Stimulated activated CD8-positive, alpha-beta memory T cell treated with anti-CD3 and anti-CD28 coated beads, Interleukin-4, amount 100 ng/mL, for 4 hours (primary cell): ENCODE measurements at regions not wholly inside any gene's neighbourhood (a gene's known extent, or its start where the extent isn't known, plus 50 kb on each side); places are given as distances from the start of the nearest gene placed in this dataset.
"Not testable (repeated sequence)": the region's sequence is repeated elsewhere in the genome, so short reads cannot be mapped to it uniquely, and the experiment has no call there.

Experiments used
- DNase-seq, 2 donors: peaks; one replicate each; pipeline ENCODE4 v3.0.0-alpha.2; 2020; ENCODE audit warnings: low read depth in 2 of 2, low spot score in 1 of 2

GRCh38 chr1:148361427-148362215 is 121.5 kb downstream of the PPIAL4G start:
- DNase-seq = peak; percentile 2 to 9

GRCh38 chr1:148357037-148357436 is 126.1 kb downstream of the PPIAL4G start:
- DNase-seq = no peak

GRCh38 chr1:148355976-148356375 is 127.1 kb downstream of the PPIAL4G start:
- DNase-seq = no peak

GRCh38 chr1:148354913-148355308 is 128.2 kb downstream of the PPIAL4G start:
- DNase-seq = no peak

- no peak for DNase-seq
Observed at GRCh38 chr1:148354284-148354912, 128.7 kb downstream of the PPIAL4G start.

- DNase-seq = no peak
Observed at GRCh38 chr1:148353461-148354283, 129.4 kb downstream of the PPIAL4G start.

- DNase-seq = no peak
Observed at GRCh38 chr1:148352470-148353053, 130.5 kb downstream of the PPIAL4G start.

- DNase-seq = no peak
Observed at GRCh38 chr1:148347781-148348180, 135.3 kb downstream of the PPIAL4G start.

- DNase-seq = not testable (repeated sequence)
Observed at GRCh38 chr1:148345659-148346151, 137.4 kb downstream of the PPIAL4G start.

GRCh38 chr1:148344651-148345050 is 138.5 kb downstream of the PPIAL4G start:
- not testable (repeated sequence) for DNase-seq

- not testable (repeated sequence) for DNase-seq
Observed at GRCh38 chr1:148341729-148342128, 141.4 kb downstream of the PPIAL4G start.

GRCh38 chr1:148336121-148336918 is 146.8 kb downstream of the PPIAL4G start:
- not testable (repeated sequence) for DNase-seq

GRCh38 chr1:148334339-148335130 is 148.6 kb downstream of the PPIAL4G start:
- DNase-seq = peak; percentile 47 to 54

GRCh38 chr1:148333875-148334338 is 149.2 kb downstream of the PPIAL4G start:
- DNase-seq = no peak

GRCh38 chr1:148328884-148329283 is 154.2 kb downstream of the PPIAL4G start:
- DNase-seq = no peak

GRCh38 chr1:148325031-148325430 is 158.1 kb downstream of the PPIAL4G start:
- not testable (repeated sequence) for DNase-seq

- DNase-seq = not testable (repeated sequence)
Observed at GRCh38 chr1:148324465-148324864, 158.6 kb downstream of the PPIAL4G start.

- DNase-seq = not testable (repeated sequence)
Observed at GRCh38 chr1:148320079-148320478, 163.0 kb downstream of the PPIAL4G start.

GRCh38 chr1:148318904-148319242 is 164.2 kb downstream of the PPIAL4G start:
- DNase-seq = no peak
